RPMI8226 (cell line): ENCODE measurements at regions not wholly inside any gene's neighbourhood (a gene's known extent, or its start where the extent isn't known, plus 50 kb on each side); places are given as distances from the start of the nearest gene placed in this dataset.

Source experiments
- DNase-seq: peaks from one replicate; pipeline ENCODE4 v3.0.0-alpha.2; 2015

GRCh38 chr5:90185897-90186468, 223.6 kb downstream of the CETN3 start:
- DNase-seq = no peak

GRCh38 chr5:90184764-90185163, 224.8 kb downstream of the CETN3 start:
- DNase-seq = no peak

- DNase-seq = no peak
Observed at GRCh38 chr5:90182726-90183125, 226.8 kb downstream of the CETN3 start.

GRCh38 chr5:90174236-90174635, 235.3 kb downstream of the CETN3 start:
- no peak for DNase-seq

- DNase-seq = no peak
Observed at GRCh38 chr5:90173299-90174030, 236.1 kb downstream of the CETN3 start.

- no peak for DNase-seq
Observed at GRCh38 chr5:90171466-90171865, 238.1 kb downstream of the CETN3 start.

- DNase-seq = peak; percentile 80
Observed at GRCh38 chr5:90170261-90170660, 239.3 kb downstream of the CETN3 start.

GRCh38 chr5:90169078-90169477, 240.5 kb downstream of the CETN3 start:
- DNase-seq = peak; percentile 86

- peak; percentile 19 for DNase-seq
Observed at GRCh38 chr5:90168399-90168798, 241.2 kb downstream of the CETN3 start.

GRCh38 chr5:90166816-90167215, 242.7 kb downstream of the CETN3 start:
- no peak for DNase-seq

- no peak for DNase-seq
Observed at GRCh38 chr5:90162324-90162723, 247.2 kb downstream of the CETN3 start.

- DNase-seq = peak; percentile 41
Observed at GRCh38 chr5:90161414-90161813, 248.1 kb downstream of the CETN3 start.

- no peak for DNase-seq
Observed at GRCh38 chr5:90158131-90158530, 251.4 kb downstream of the CETN3 start.

GRCh38 chr5:90153031-90153430, 256.5 kb downstream of the CETN3 start:
- no peak for DNase-seq

- DNase-seq = no peak
Observed at GRCh38 chr5:90144625-90145327, 264.8 kb downstream of the CETN3 start.

- DNase-seq = no peak
Observed at GRCh38 chr5:90142541-90142940, 267.0 kb downstream of the CETN3 start.

GRCh38 chr5:90141984-90142383, 267.6 kb downstream of the CETN3 start:
- no peak for DNase-seq

- DNase-seq = no peak
Observed at GRCh38 chr5:90136952-90137528, 272.5 kb downstream of the CETN3 start.

GRCh38 chr5:90135779-90136378, 273.7 kb downstream of the CETN3 start:
- DNase-seq = peak; percentile 72

GRCh38 chr5:90134892-90135291, 274.7 kb downstream of the CETN3 start:
- no peak for DNase-seq

- no peak for DNase-seq
Observed at GRCh38 chr5:90134381-90134780, 275.2 kb downstream of the CETN3 start.

- no peak for DNase-seq
Observed at GRCh38 chr5:90133941-90134340, 275.6 kb downstream of the CETN3 start.

GRCh38 chr5:90131383-90132133, 278.0 kb downstream of the CETN3 start:
- DNase-seq = no peak
